ENCODE measurements at regions not wholly inside any gene's neighbourhood (a gene's known extent, or its start where the extent isn't known, plus 50 kb on each side); places are given as distances from the start of the nearest gene placed in this dataset.

DNA sequence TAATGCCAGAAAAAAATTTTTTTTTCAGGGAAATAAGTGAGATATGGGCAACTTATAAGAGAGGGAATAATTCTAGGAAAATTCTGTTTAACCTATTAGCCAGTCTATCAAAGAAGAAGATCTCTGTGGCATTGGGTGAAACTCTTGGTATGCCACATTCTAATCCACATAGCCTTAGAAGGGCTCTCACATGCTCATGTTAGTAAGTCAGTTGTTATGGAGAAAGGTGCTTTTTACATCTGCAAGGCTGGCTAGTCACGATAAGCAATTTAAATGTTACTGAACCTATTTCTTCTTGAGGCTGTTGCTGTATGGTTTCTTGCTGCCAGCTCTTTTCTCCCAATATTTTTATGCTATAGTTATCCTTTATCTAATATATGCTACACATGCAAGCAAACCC lies 89.9 kb upstream of the MAGI1 start:
- DNase-seq: no peak

GRCh38 chr3:66121318-66121717 lies 82.6 kb upstream of the MAGI1 start:
- DNase-seq: no peak

- no peak for DNase-seq
These were observed 77.3 kb upstream of the MAGI1 start for GRCh38 chr3:66115858-66116654.

DNA sequence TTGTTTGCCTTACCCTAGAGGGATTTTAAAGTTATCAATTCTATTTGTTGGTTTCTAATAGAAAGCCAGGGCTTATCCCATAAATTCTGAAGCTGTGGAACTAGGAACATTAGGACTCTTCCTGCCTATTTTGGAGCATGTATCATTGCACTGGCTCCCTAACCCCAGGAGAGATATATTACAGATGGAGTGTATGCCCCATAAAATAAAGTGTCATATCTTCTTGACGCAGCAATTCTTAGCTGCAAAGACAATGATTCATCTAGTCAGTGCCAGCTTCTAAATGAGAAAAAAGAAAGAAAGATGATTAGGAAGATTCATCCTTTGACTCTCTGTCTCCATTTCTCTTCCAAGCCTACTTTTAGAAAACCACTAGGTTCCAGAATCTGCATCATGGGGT lies 74.8 kb upstream of the MAGI1 start:
- DNase-seq: no peak

GRCh38 chr3:66110840-66111239 lies 72.1 kb upstream of the MAGI1 start:
- no peak for DNase-seq

GRCh38 chr3:66107855-66108254 lies 69.1 kb upstream of the MAGI1 start:
- no peak for DNase-seq

DNA sequence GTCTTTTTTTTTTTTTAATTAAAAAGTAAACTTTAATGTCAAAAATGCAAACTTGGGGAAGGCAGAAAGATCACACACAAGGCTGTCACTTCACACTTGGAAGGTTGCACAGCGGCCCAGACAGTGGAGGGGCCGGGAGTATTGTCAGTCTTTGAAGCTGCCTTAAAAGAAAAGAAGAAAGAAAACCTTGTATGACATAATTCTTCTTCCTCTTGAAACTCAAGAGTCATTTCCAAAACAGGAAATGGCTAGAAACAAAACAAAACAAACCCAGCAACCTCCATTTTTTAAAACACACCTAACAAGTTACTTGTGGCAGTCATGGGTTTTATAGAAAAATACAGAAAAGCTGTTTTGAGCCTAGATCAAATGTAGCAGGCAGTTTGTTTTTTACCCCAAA lies 68.1 kb upstream of the MAGI1 start:
- no peak for DNase-seq

GRCh38 chr3:66104535-66104934 lies 65.8 kb upstream of the MAGI1 start:
- no peak for DNase-seq

GRCh38 chr3:66103729-66104128 lies 65.0 kb upstream of the MAGI1 start:
- DNase-seq: no peak

DNA sequence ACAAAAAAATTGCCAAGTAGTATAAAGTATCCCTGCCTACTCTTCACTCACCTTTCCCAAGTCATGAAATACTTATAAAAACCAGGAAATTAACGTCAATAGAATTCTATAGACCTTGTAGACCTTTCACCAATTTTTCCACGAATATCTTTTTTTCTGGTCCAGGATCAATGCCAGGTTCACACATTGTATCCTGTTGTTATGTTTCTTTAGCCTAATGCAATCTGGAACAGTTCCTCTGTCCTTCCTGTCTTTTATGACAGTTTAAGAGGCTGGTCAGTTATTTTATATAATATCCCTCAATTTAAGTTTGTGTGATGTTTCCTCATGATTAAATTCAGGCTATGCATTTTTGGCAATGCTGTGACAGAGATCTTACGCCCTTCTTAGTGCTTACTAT lies 63.2 kb upstream of the MAGI1 start:
- DNase-seq: no peak

DNA sequence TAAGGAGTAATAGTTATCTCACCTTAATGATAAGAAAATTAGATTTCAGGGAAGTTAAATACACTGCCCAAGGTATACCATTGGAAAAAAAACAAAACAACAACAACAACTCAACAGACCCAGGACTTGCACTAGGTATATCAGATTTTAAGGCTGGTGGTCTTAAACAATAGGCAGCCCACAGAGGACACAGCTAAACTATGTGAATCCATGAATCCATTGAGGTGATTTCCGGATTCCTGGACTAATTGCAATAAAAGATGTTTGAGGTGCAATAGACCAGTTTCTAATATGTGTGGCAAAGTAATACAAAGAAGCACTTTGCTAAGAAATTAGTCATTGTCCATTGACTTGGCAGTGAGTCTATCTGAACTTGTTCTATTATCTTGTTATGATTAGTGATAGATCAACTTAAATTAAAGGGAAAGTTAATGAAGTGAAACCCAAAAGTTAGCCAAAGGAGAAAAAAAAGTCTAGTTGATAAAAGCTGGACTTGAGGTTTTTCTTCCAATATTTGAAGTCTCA lies 60.9 kb upstream of the MAGI1 start:
- DNase-seq: no peak

- no peak for DNase-seq
These were observed 59.7 kb upstream of the MAGI1 start for GRCh38 chr3:66098436-66098835.

GRCh38 chr3:66097647-66098046 lies 58.9 kb upstream of the MAGI1 start:
- no peak for DNase-seq

- DNase-seq: no peak
These were observed 56.7 kb upstream of the MAGI1 start for GRCh38 chr3:66095295-66096001.

DNA sequence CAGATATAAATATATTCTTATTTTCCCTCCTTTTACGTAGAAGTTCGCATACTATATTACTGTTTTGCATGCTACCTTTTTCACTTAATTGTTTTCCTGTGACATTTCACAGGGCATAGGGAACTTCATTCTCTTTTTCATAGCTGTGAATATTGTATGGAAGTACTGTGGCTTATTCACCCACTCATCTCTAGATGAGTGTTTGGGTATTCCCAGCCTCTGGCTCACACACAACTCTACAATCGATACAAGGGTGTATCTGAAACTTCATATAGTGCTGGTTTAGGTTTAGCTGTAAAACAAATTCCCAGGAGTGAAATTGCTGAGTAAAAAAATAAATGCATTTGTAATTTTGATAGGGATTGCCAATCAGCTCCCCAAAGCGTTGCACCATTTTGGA lies 55.3 kb upstream of the MAGI1 start:
- no peak for DNase-seq

DNA sequence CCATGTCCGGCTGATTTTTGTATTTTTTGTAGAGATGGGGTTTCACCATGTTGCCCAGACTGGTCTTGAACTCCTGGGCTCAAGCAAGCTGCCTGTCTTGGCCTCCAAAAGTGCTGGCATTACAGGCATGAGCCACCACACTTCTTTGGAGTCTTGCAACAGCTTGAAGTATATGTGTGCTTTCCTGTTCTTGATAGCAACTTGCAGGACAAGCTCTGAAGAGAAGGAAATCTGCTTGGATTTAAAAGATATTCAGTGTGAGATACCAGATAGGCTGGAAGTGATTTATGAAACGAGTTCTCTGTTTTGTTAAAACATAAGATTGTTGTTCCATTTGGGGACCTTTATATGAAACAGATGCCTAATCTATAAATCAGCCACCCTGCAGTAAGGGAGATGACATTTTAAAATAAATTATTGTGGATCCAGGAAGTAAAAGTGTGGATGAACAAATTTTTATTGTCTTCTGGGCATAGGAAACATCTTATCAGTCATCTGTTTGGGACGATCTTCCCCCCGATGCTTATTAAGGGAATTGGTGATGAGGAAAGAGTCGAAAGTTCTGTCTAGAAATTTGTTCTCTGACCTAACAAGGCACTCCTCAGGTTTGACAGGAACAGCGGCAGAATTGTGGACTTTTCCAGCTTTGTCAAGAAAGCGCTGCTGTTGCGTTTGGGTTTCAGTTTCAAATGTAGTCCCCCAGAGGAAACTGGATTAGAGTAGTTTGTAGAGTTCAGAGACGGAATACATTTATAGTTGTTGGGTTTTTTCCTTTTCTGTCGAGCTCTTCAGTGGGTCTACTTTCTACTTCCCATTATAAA lies 53.7 kb upstream of the MAGI1 start:
- DNase-seq: no peak
